ENCODE measurements at regions not wholly inside any gene's neighbourhood (a gene's known extent, or its start where the extent isn't known, plus 50 kb on each side); places are given as distances from the start of the nearest gene placed in this dataset.

GRCh38 chr14:61977217-61977616 is 215.0 kb downstream of the SNAPC1 start:
- TF ChIP-seq CTCF (IDR thresholded peaks at IDR 0.05) (no peak), POLR2A (IDR thresholded peaks at IDR 0.05) (no peak)
